Activated CD8-positive, alpha-beta memory T cell treated with anti-CD3 and anti-CD28 coated beads for 36 hours (primary cell): ENCODE measurements at regions not wholly inside any gene's neighbourhood (a gene's known extent, or its start where the extent isn't known, plus 50 kb on each side); places are given as distances from the start of the nearest gene placed in this dataset.
"Not testable (repeated sequence)": the region's sequence is repeated elsewhere in the genome, so short reads cannot be mapped to it uniquely, and the experiment has no call there.

Experiments
- CTCF ChIA-PET: fragments of 350-600 bp; sonication (Branson Sonifier 250); formaldehyde crosslinking; loops from one replicate; lab custom pipeline; 2021; ENCODE audit warnings: antibody characterized with exemption; lab: Charles Lee
- POLR2A ChIA-PET: fragments of 350-600 bp; sonication (Branson Sonifier 250); formaldehyde crosslinking; loops from one replicate; lab custom pipeline; 2021; ENCODE audit warnings: antibody characterized with exemption; lab: Charles Lee

DNA sequence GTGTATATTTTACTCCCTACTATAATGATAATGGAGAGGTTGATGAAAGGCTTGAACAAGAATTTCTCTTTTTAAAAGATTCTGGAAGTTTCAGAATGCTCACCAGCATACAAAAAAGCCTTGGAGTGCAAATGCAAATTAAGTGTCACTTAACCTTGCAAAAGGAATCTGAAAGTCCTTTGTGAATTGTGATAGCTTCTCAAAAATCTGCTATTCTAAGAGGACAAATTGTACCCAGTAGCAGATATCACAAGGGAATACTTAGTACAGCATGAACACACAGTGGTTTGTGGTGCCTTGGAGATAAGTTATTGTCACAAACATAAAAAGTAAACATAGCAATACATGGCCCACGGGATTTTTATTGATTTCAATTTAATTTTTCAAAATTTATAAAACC lies 1208.3 kb upstream of the B3GALT2 start:
- CTCF ChIA-PET = no interaction called here
- POLR2A ChIA-PET = no interaction called here

DNA sequence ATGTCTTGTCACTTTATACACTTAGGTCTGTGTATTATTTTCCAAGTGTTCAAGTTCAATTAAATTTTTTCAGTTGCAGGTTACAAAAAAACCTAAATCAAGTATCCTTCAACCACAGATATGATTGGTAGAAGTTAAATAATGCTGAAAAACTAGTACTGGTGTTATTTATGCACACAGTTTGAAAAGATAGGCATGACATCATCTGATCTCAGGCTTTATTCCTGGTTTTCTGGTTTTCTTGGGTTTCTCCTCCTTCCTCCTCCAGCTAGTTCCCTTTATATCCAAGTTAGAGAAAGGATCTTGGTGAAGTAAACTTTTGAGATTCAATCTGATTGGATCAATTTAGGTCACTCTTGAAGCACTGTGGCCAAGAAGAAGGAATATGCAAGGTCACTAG lies 1201.1 kb upstream of the B3GALT2 start:
- CTCF ChIA-PET = no interaction called here
- POLR2A ChIA-PET = no interaction called here

DNA sequence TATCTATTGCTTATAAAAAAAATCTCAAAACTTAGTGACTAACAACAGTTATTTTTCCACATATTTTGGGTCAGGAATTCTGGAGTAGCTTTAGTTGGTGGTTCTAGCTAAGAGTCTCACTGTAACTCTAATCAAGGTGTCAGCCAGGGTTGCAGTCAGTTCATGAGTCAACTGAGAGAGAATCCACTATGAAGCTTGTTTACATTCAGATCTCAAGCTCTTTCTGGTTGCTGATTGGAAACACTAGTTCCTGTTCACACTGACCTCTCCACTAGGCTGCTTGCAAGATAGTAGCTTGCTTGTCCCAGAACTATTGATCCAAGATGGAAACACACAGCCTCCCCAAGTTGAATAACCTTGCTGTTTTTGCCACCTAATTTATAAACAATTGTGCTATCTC lies 1192.1 kb upstream of the B3GALT2 start:
- POLR2A ChIA-PET = no interaction called here
- CTCF ChIA-PET = no interaction called here

DNA sequence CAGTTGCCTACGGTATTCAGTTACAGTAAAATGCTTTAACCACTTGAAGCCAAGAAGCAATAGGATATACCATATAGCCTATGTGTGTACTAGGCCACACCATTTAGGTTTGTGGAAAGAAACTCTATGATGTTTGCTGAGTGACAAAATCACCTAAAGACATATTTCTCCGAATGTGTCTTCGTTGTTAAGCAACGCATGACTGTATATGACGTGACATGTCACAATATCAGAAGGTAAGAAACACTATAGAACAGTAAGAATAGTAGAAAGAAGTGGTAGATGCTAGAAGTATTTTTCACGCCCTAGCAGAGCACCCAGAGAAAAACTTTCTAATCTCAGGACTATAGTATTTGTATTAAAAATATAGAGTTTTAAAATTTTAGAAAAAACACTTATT lies 1188.2 kb upstream of the B3GALT2 start:
- ChIA-PET POLR2A (no interaction called here), CTCF (no interaction called here)

DNA sequence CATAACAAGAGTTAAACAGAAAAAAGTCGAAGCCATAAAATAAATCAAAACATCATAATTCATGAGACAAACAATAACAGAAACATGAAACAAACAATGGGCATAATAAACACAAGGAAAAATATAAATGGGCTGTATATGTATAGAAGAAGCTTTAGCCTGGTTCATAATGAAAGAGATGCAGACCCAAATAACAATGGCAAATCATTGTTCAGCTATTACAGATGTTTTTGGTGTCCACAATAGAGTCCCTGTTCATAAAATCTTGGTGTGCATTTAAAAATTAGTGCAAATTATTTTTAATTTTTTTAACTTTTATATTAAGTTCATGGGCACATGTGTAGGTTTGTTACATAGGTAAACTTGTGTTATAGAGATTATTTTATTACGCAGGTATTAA lies 1185.9 kb upstream of the B3GALT2 start:
- ChIA-PET CTCF (no interaction called here), POLR2A (no interaction called here)

DNA sequence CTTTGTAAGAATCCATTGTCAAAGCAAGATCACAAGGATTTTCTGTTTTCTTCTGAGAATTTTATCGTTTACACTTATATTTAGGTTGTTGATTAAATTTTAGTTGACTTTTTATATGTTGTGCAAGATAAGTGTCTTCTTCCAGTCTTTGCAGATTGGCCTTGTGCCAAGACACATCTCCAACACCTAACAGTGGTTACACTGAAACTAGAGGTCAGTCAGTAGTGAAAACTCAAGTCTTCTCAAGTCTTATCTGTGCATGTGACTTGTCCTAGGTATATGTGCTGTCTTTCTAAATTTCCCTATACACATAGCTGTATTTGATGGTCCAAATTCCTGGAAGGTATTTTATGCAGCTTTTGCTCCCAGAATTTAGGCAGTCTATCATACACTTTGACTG lies 1183.2 kb upstream of the B3GALT2 start:
- CTCF ChIA-PET = no interaction called here
- POLR2A ChIA-PET = no interaction called here

DNA sequence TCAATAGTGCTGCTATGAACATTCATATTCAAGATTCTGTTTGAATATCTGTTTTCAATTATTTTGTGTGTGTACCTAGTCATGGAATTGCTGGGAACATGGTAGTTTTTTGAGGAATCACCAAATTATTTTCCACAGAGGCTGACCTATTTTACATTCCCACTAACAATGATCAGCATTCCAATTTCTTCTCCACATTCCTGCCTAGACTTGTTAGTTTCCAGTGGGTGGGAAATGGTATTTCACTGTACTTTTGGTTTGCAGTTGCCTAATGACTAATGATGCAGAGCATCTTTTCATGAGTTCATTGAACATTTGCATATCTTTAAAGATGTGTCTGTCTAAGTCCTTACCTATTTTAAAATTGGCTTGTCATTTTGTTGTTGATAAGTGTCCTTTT lies 1182.6 kb upstream of the B3GALT2 start:
- ChIA-PET CTCF (no interaction called here), POLR2A (no interaction called here)

DNA sequence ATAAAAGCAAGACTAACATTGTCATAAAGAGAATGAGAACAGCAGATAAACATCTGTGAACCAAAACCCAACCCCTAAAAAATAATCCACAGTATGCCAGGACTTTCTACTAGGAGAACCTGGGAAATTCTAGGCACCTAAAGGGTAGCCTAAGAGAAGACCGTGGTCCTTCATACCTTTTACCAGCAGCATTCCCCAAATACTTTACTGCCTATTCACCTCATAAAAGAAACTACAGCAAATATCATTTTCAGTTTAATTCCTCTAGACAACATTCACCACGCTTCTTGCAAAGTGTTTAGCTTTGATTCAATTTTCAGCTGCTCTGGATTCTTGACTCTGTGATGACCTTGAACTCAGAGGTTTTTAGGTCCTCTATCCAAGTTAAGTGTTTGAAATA lies 1180.7 kb upstream of the B3GALT2 start:
- CTCF ChIA-PET = no interaction called here

DNA sequence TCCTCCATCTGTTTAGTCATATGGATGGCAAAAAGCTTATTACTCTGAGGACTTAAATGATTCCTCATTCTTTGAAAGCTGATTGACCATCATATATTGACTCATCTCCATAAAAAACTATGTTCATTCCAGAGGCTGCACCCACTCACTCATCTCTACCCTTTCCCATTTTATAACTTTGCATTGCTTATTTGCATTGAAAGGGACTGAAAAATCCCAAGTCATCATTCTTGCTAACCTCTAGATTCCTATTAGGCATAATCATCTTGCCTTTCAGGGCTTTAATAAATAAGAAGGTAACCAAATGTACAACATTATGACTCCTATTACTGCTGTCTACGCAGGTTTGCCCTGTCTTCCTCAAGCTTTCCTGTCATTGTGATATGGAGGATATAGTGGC lies 1180.3 kb upstream of the B3GALT2 start:
- ChIA-PET POLR2A (no interaction called here), CTCF (no interaction called here)

More for the DNA sequence above, 1180.7 kb upstream of the B3GALT2 start:
- POLR2A ChIA-PET = no interaction called here

DNA sequence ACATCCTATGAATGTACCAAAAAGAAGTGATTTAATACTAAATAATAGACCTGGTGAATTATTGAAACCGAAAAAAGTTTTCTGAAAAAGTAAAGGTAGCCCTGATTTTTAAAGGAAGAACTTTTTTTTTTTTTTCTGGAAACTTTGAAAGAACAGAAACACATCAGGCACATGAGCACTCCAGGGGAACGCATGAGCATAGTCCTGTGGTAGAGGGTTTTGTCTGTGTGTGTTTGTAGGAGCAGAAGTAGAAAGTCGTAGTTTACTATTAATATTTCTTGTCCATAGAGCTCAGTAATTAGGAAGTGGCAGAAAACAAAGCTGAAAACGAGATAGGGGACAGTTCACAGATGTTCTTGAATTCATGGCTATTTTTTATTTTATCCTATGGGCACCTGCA lies 1175.9 kb upstream of the B3GALT2 start:
- POLR2A ChIA-PET = no interaction called here
- CTCF ChIA-PET = no interaction called here

DNA sequence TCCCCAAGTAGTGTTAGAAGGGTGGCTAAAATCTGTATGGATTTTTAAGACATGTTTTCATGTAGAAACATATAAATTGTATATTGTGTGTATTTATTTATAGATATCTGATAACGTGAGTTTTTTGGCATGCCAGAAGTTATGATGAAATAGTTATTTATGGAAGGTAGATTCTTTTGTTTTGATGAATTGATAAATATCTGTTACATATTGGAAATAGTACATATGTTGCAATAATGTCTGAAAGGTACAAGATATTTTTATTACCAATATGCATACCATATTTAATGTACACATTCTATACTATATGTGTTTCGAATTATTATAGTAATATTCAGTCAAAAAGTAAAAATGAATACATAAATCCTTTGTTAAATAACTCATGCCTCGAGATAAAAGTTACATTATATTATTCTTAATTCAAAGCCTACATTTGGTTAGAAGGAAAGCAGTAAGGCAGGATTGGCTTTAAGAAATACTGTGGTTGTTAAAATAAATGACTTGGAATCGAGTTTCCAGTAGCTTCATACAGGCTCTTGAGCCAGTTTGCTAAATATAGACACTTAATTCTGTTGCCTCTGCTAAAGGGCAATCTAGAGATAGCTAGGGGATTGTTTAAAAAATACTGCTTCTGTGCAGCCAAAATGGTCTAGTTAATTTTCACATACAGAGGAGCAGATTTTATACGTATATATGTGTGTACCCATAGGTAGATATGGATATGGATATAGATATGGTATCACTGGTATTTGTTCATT lies 1175.1 kb upstream of the B3GALT2 start:
- ChIA-PET CTCF (no interaction called here), POLR2A (no interaction called here)

DNA sequence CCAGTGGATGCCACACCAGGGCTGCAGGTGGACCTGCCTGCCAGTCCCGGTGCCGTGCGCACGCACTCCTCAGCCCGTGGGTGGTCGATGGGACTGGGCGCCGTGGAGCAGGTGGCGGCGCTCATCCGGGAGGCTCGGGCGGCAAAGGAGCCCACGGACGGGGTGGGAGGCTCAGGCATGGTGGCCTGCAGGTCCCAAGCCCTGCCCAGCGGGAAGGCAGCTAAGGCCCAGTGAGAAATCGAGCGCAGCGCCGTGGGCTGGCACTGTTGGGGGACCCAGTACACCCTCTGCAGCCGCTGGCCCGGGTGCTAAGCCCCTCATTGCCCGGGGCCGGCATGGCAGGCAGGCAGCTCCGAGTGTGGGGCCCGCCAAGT lies 1171.8 kb upstream of the B3GALT2 start:
- POLR2A ChIA-PET = no interaction called here
- CTCF ChIA-PET = no interaction called here

DNA sequence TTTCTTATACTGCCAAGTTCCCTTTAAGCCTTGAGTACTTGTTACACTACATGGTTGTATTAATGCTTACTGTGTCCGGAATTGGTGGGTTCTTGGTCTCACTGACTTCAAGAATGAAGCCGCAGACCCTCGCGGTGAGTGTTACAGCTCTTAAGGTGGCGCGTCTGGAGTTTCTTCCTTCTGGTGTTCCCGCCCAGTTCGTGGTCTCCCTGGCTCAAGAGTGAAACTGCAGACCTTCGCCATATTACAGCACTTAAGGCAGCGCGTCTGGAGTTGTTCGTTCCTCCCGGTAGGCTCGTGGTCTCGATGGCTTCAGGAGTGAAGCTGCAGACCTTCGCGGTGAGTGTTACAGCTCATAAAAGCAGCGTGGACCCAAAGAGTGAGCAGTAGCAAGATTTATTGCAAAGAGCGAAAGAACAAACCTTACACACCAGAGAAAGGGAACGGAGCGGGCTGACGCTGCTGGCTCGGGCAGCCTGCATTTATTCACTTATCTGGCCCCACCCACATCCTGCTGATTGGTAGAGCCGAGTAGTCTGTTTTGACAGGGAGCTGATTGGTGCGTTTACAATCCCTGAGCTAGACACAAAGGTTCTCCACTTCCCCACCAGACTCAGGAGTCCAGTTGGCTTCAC lies 1171.3 kb upstream of the B3GALT2 start:
- POLR2A ChIA-PET = not testable (repeated sequence)

DNA sequence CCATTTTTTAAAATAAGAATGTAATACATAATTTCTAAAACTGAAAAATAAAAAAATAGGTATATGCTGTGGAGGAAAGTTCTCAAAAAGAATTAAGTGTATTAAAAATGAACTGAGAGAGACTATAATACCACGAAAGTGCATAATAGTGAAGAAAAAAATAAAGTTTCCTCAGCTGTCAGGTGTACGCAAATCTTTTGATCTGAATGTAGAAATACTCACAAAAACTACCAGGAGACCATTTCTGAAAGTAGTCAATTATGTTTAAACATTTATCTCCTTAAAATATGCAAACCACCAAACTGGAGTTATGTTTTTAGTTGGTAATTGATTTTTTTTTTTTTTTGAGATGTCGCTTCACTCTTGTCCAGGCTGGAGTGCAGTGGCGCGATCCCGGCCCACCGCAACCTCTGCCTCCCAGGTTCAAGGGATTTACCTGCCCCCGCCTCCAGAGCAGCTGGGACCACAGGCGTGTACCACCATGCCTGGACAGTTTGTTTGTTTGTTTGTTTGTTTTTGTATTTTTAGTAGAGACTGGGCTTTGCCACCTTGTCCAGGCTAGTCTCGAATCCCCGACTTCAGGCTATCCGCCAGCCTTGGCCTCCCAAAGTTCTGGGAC lies 1169.2 kb upstream of the B3GALT2 start:
- CTCF ChIA-PET = no interaction called here
- POLR2A ChIA-PET = interaction anchor here (0.7 kb wide), 1 partner anchor 43 kb away, joined by 3 read pairs; no protein-coding TSS in a partner anchor

More for the DNA sequence above, 1171.3 kb upstream of the B3GALT2 start:
- CTCF ChIA-PET = not testable (repeated sequence)

DNA sequence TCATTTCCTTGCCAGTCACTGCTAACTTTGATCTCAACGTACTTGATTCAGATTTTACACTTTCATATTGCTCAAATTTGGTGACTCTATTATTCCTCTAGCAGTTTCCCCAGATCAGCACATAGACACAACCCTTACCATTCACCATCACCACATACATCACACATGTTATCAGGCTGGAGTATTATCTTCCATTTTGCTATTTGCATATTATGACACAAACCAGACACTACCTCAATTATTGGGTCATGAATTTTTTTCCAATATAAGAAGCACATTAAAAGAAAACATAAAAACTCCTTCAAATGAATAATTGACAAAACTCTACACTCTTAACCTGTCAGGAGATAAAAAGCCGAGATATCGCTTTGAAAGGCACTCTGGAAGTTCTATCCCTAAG lies 1166.7 kb upstream of the B3GALT2 start:
- CTCF ChIA-PET = no interaction called here

DNA sequence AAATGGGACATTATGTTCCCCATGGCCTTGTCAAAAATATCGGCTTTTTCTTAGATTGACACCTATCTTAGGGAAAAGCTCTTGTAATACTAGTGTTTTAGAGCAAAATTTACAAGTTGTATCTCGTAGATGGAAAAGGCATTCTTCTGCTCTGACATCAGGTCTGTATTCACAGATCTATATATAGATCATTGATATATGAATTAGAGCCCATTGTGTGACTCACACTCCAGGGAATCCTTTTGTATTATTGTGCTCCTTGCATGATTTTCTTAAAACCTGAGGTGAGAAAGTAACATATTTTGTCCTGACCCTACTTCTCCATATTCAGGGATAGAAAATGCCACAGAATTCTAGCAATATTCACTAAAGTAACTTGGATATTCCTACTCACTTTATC lies 1160.8 kb upstream of the B3GALT2 start:
- CTCF ChIA-PET = no interaction called here

More for the DNA sequence above, 1166.7 kb upstream of the B3GALT2 start:
- POLR2A ChIA-PET = no interaction called here

DNA sequence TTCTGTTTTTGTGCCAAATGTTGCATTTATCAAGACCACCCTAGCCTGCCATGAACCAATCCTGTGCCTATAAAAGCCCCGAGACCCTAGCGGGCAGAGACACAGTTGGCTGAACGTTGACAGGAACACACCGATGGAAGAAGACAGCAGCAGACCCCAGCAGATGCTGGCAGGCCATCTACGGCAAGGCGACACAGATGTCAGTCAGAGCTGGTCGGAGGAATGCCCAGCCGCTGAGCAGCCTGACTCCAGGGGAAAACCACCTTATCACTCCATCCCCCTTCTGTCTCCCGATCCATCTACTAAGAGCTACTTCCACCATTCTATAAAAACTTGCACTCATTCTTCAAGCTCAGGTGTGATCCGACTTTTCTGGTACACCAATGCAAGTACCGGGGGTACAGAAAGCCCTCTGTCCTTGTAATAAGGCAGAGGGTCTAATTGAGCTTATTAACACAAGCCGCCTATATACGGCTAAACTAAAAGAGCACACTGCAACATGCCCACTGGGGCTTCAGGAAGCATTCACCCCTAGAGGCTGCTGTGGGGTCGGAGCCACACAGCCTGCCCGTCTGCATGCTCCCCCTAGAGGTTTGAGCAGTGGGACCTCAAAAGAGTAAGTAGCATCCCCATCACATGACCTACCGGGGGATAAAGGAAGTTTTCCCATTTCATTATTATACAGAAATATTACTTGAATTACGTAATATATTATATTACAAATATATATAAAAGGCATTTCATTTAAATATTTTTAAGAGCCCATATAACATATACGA lies 1156.3 kb upstream of the B3GALT2 start:
- ChIA-PET POLR2A (no interaction called here), CTCF (no interaction called here)

More for the DNA sequence above, 1160.8 kb upstream of the B3GALT2 start:
- POLR2A ChIA-PET = no interaction called here

DNA sequence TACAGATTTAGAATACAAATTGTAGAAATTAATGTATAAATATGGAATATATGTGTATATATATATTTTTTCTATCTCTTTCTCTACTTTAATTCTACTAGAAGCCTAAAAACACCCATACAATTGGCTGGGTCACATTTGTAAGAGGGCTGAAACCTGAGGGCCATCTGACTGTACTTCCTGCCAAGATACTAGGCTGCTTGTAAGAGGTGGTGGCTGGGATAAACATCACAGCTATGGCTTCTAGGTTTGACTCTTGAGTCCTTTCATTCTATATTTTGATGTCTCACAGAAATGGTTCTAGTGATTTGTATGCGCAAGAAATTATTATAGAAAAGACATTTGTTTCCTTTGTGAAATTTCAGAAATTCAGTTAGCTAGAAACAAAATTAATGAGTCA lies 1155.2 kb upstream of the B3GALT2 start:
- POLR2A ChIA-PET = no interaction called here
- CTCF ChIA-PET = no interaction called here

DNA sequence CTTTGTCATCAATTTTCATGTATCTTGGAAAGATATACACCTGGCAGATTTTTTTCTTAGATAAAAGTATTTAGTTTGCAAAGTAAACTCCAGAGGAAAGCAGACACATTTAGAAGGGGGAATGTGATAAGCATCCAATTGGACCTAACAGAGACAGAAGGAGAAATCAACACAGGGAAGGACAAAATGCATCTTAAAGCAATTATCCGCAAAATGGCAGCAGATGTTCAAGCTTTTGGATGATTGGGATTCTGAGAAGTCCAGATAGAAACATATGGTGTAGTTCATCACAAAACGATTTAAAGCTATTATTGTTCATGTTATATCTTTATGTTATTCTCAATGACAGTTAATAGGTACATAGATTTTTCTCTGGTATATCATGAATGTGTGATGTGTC lies 1153.1 kb upstream of the B3GALT2 start:
- ChIA-PET POLR2A (no interaction called here), CTCF (no interaction called here)
